ENCODE measurements at regions not wholly inside any gene's neighbourhood (a gene's known extent, or its start where the extent isn't known, plus 50 kb on each side); places are given as distances from the start of the nearest gene placed in this dataset.
"Not testable (repeated sequence)": the region's sequence is repeated elsewhere in the genome, so short reads cannot be mapped to it uniquely, and the experiment has no call there.

DNA sequence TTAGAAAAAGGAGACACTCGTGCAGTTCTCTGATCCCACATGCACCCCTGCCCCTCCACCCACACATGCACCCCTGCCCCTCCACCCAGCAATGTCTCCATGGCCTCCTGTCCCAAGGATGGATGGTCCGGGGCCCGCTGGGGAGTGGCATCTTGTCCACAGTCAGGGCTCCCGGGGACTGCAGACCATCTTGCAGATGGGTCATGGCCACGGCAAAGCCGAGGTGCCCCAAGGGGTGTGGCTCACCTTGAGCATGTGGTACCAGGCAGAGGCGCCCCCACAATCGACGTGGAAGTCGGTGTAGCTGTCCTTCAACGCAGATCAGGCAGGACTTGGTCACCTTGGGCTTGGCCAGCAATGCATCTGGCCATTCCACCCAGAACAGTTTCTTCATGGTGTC is 216.7 kb downstream of the TUBA3C start:
- FAIRE-seq (no peak), DNase-seq (no peak)
- no peaks in the 10 kb centered on the region for H3K4me1 ChIP-seq (ENCODE audit: control insufficient read depth in 3 of 3, insufficient read depth in 2 of 3, low read depth in 1 of 3, low read length in 2 of 3)
- no peaks in the 10 kb centered on the region for H3K27me3 ChIP-seq (ENCODE audit: control insufficient read depth in 3 of 3, insufficient read depth in 3 of 3, low read length in 3 of 3)
- 77 to 82% (median 80%) methylated on average over 11 of the region's 11 CpGs for WGBS, 3 donors
- no peak overlapping the region for H3K4me3 ChIP-seq (ENCODE audit: low read depth in 1 of 3, low read length in 3 of 3)
- H3K27ac ChIP-seq (ENCODE audit: low read depth in 1 of 3, low read length in 2 of 3), result no peak overlapping the region
- peaks cover 2 to 48% of the 10 kb centered on the region in 2 donors for H3K9me3 ChIP-seq (ENCODE audit: control insufficient read depth in 2 of 2, insufficient read depth in 1 of 2, low read depth in 1 of 2, low read length in 1 of 2)
- H3K36me3 ChIP-seq (ENCODE audit: control insufficient read depth in 3 of 3, insufficient read depth in 2 of 3, low read depth in 1 of 3, low read length in 3 of 3), result no peaks in the 10 kb centered on the region

- not testable (repeated sequence) for FAIRE-seq; H3K27me3 ChIP-seq (ENCODE audit: control insufficient read depth in 3 of 3, insufficient read depth in 3 of 3, low read length in 3 of 3); H3K4me1 ChIP-seq (ENCODE audit: control insufficient read depth in 3 of 3, insufficient read depth in 2 of 3, low read depth in 1 of 3, low read length in 2 of 3); H3K27ac ChIP-seq (ENCODE audit: low read depth in 1 of 3, low read length in 2 of 3); H3K4me3 ChIP-seq (ENCODE audit: low read depth in 1 of 3, low read length in 3 of 3); H3K36me3 ChIP-seq (ENCODE audit: control insufficient read depth in 3 of 3, insufficient read depth in 2 of 3, low read depth in 1 of 3, low read length in 3 of 3); DNase-seq
- peaks cover 3 to 61% of the 10 kb centered on the region in 2 donors for H3K9me3 ChIP-seq (ENCODE audit: control insufficient read depth in 2 of 2, insufficient read depth in 1 of 2, low read depth in 1 of 2, low read length in 1 of 2)
- WGBS, 3 donors, result 71 to 74% (median 73%) methylated on average over 10 of the region's 10 CpGs
Measured at GRCh38 chr13:18963684-18964083, 217.9 kb downstream of the TUBA3C start.

DNA sequence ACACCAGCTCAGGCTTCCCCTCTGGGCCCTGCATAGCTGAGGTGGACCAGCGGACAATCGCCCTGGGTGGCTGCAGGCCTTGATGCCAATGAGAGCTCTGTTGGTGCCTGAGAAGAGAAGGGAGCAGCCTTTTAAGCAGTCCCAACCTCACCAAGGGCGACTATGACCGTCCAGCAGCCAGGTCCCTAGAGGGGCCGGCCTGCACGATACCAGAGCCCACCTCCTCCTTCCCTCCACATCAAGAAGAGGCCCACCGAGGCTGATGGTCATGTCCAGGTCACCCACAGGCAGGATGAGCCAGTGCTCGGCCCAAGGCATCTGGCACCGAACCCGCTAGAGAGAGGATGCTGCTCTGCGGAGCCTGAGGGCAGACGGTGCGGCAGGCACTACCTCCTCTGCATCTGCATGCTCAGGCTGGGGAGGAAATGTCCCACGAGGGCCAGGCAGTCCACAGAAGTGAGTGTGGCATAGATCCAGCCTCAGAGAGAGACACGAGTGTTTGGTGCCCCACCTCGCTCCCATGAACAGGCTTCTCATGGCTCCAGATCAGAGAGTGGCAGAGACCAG is 219.4 kb downstream of the TUBA3C start:
- no peaks in the 10 kb centered on the region for H3K4me1 ChIP-seq (ENCODE audit: control insufficient read depth in 3 of 3, insufficient read depth in 2 of 3, low read depth in 1 of 3, low read length in 2 of 3)
- H3K4me3 ChIP-seq (ENCODE audit: low read depth in 1 of 3, low read length in 3 of 3), result no peak overlapping the region
- H3K27me3 ChIP-seq (ENCODE audit: control insufficient read depth in 3 of 3, insufficient read depth in 3 of 3, low read length in 3 of 3), result no peaks in the 10 kb centered on the region
- no peaks in the 10 kb centered on the region for H3K36me3 ChIP-seq (ENCODE audit: control insufficient read depth in 3 of 3, insufficient read depth in 2 of 3, low read depth in 1 of 3, low read length in 3 of 3)
- peaks cover 9 to 70% of the 10 kb centered on the region in 2 donors for H3K9me3 ChIP-seq (ENCODE audit: control insufficient read depth in 2 of 2, insufficient read depth in 1 of 2, low read depth in 1 of 2, low read length in 1 of 2)
- DNase-seq (no peak), FAIRE-seq (no peak)
- no peak overlapping the region for H3K27ac ChIP-seq (ENCODE audit: low read depth in 1 of 3, low read length in 2 of 3)
- WGBS, 3 donors, result 82 to 86% (median 84%) methylated on average over 16 of the region's 16 CpGs

GRCh38 chr13:18961383-18962117 is 220.1 kb downstream of the TUBA3C start:
- Histone ChIP-seq H3K4me1 (ENCODE audit: control insufficient read depth in 3 of 3, insufficient read depth in 2 of 3, low read depth in 1 of 3, low read length in 2 of 3) (no peaks in the 10 kb centered on the region), H3K27ac (ENCODE audit: low read depth in 1 of 3, low read length in 2 of 3) (no peak overlapping the region), H3K36me3 (ENCODE audit: control insufficient read depth in 3 of 3, insufficient read depth in 2 of 3, low read depth in 1 of 3, low read length in 3 of 3) (no peaks in the 10 kb centered on the region), H3K4me3 (ENCODE audit: low read depth in 1 of 3, low read length in 3 of 3) (no peak overlapping the region), H3K27me3 (ENCODE audit: control insufficient read depth in 3 of 3, insufficient read depth in 3 of 3, low read length in 3 of 3) (no peaks in the 10 kb centered on the region), H3K9me3 (ENCODE audit: control insufficient read depth in 2 of 2, insufficient read depth in 1 of 2, low read depth in 1 of 2, low read length in 1 of 2) (peaks cover 9 to 72% of the 10 kb centered on the region in 2 donors)
- WGBS, 3 donors, result 45 to 61% (median 58%) methylated on average over 4 of the region's 4 CpGs
- FAIRE-seq, result no peak
- no peak for DNase-seq

GRCh38 chr13:18960637-18961227 is 220.9 kb downstream of the TUBA3C start:
- Histone ChIP-seq H3K4me1 (ENCODE audit: control insufficient read depth in 3 of 3, insufficient read depth in 2 of 3, low read depth in 1 of 3, low read length in 2 of 3) (no peaks in the 10 kb centered on the region), H3K4me3 (ENCODE audit: low read depth in 1 of 3, low read length in 3 of 3) (no peak overlapping the region), H3K9me3 (ENCODE audit: control insufficient read depth in 2 of 2, insufficient read depth in 1 of 2, low read depth in 1 of 2, low read length in 1 of 2) (peaks cover 9 to 74% of the 10 kb centered on the region in 2 donors), H3K36me3 (ENCODE audit: control insufficient read depth in 3 of 3, insufficient read depth in 2 of 3, low read depth in 1 of 3, low read length in 3 of 3) (no peaks in the 10 kb centered on the region), H3K27me3 (ENCODE audit: control insufficient read depth in 3 of 3, insufficient read depth in 3 of 3, low read length in 3 of 3) (no peaks in the 10 kb centered on the region), H3K27ac (ENCODE audit: low read depth in 1 of 3, low read length in 2 of 3) (no peak overlapping the region)
- FAIRE-seq (no peak), DNase-seq (no peak)
- WGBS, 3 donors, result 54 to 61% (median 57%) methylated on average over 5 of the region's 5 CpGs

GRCh38 chr13:18959996-18960395 is 221.6 kb downstream of the TUBA3C start:
- Histone ChIP-seq H3K36me3 (ENCODE audit: control insufficient read depth in 3 of 3, insufficient read depth in 2 of 3, low read depth in 1 of 3, low read length in 3 of 3) (no peaks in the 10 kb centered on the region), H3K9me3 (ENCODE audit: control insufficient read depth in 2 of 2, insufficient read depth in 1 of 2, low read depth in 1 of 2, low read length in 1 of 2) (peaks cover 9 to 71% of the 10 kb centered on the region in 2 donors), H3K27me3 (ENCODE audit: control insufficient read depth in 3 of 3, insufficient read depth in 3 of 3, low read length in 3 of 3) (no peaks in the 10 kb centered on the region), H3K4me3 (ENCODE audit: low read depth in 1 of 3, low read length in 3 of 3) (no peak overlapping the region), H3K4me1 (ENCODE audit: control insufficient read depth in 3 of 3, insufficient read depth in 2 of 3, low read depth in 1 of 3, low read length in 2 of 3) (no peaks in the 10 kb centered on the region), H3K27ac (ENCODE audit: low read depth in 1 of 3, low read length in 2 of 3) (no peak overlapping the region)
- 83 to 89% (median 86%) methylated on average over 6 of the region's 6 CpGs for WGBS, 3 donors
- FAIRE-seq (no peak), DNase-seq (no peak)

GRCh38 chr13:18959229-18959628 is 222.4 kb downstream of the TUBA3C start:
- Histone ChIP-seq H3K27ac (ENCODE audit: low read depth in 1 of 3, low read length in 2 of 3) (no peak overlapping the region), H3K36me3 (ENCODE audit: control insufficient read depth in 3 of 3, insufficient read depth in 2 of 3, low read depth in 1 of 3, low read length in 3 of 3) (no peaks in the 10 kb centered on the region), H3K4me3 (ENCODE audit: low read depth in 1 of 3, low read length in 3 of 3) (no peak overlapping the region), H3K9me3 (ENCODE audit: control insufficient read depth in 2 of 2, insufficient read depth in 1 of 2, low read depth in 1 of 2, low read length in 1 of 2) (peaks cover 9 to 74% of the 10 kb centered on the region in 2 donors), H3K27me3 (ENCODE audit: control insufficient read depth in 3 of 3, insufficient read depth in 3 of 3, low read length in 3 of 3) (no peaks in the 10 kb centered on the region), H3K4me1 (ENCODE audit: control insufficient read depth in 3 of 3, insufficient read depth in 2 of 3, low read depth in 1 of 3, low read length in 2 of 3) (no peaks in the 10 kb centered on the region)
- FAIRE-seq, result no peak
- DNase-seq, result no peak
- 69 to 74% (median 73%) methylated on average over 2 of the region's 2 CpGs for WGBS, 3 donors

DNA sequence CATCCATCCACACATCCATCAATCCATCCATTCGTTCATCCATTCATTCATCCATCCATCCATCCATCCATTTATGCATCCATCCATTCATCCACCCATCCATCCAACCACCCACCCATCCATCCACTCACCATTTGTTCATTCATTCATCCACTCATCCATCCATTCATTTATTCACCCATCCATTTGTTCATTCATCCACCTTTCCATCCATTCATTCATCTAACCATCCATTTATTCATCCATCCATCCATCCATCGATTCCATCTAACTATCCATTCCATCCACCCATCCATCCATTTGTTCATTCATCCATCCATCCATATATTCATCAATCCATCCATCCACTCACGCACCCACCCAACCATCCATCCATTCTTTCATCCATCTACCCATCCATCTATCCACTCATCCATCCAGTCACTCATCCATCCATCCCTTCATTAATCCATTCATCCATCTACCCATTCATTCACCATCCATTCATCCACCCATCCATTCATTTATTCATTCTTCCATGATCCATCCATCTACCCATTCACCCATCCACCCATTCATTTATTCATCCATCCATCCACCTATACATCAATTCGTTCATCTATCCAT is 225.0 kb downstream of the TUBA3C start:
- H3K4me1 ChIP-seq (ENCODE audit: control insufficient read depth in 3 of 3, insufficient read depth in 2 of 3, low read depth in 1 of 3, low read length in 2 of 3), result no peaks in the 10 kb centered on the region
- WGBS, 3 donors, result 71 to 77% (median 73%) methylated on average over 4 of the region's 4 CpGs
- no peak overlapping the region for H3K4me3 ChIP-seq (ENCODE audit: low read depth in 1 of 3, low read length in 3 of 3)
- peaks cover 9 to 80% of the 10 kb centered on the region in 2 donors for H3K9me3 ChIP-seq (ENCODE audit: control insufficient read depth in 2 of 2, insufficient read depth in 1 of 2, low read depth in 1 of 2, low read length in 1 of 2)
- no peaks in the 10 kb centered on the region for H3K36me3 ChIP-seq (ENCODE audit: control insufficient read depth in 3 of 3, insufficient read depth in 2 of 3, low read depth in 1 of 3, low read length in 3 of 3)
- H3K27ac ChIP-seq (ENCODE audit: low read depth in 1 of 3, low read length in 2 of 3), result no peak overlapping the region
- DNase-seq (no peak), FAIRE-seq (no peak)
- no peaks in the 10 kb centered on the region for H3K27me3 ChIP-seq (ENCODE audit: control insufficient read depth in 3 of 3, insufficient read depth in 3 of 3, low read length in 3 of 3)

Measured in small intestine (tissue), 7 donors.